NCI-H2171 (cell line): ENCODE measurements at regions not wholly inside any gene's neighbourhood (a gene's known extent, or its start where the extent isn't known, plus 50 kb on each side); places are given as distances from the start of the nearest gene placed in this dataset.

Experiments
- DNase-seq: peaks from one replicate; lab custom pipeline; 2025; lab: John Stamatoyannopoulos, UW

DNA sequence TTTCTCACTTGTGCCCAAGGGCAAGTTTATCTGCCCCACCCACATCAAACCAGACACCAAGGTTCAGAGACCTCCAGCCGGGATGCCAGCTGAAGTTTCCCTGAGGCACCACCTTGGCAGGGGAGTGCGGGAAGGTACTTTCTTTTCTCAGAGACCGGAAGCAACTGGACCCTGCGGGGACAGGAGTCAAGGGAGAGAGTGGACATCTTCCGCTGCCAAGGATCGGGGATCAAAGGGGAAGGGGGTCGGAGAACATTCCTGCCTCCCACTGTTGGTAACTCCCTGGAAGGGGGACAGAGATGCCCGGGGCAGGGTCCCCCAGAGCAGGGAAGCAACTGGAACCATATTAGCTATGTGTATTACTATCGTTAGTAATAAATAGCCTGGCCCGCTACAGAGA, 161.8 kb downstream of the DICER1 start:
- no peak for DNase-seq

DNA sequence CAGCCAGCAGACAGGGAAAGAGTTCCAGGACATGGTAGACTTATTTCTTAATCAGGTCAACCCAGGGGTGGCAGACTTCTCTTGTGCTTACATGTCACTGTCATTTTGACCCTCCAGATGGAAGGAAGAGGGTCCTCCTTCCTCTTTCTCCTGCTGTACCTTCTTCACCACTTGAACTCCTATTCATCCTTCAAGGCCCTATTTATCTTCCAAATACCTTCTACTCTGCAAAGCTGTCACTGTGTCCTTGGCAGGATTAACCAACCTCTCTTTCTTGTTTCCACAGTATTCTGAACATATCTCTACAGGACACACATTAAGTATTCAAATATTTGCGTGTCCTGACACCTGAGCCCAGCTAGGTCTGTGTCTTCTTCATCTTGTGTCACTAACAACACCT, 163.1 kb downstream of the DICER1 start:
- DNase-seq = no peak

DNA sequence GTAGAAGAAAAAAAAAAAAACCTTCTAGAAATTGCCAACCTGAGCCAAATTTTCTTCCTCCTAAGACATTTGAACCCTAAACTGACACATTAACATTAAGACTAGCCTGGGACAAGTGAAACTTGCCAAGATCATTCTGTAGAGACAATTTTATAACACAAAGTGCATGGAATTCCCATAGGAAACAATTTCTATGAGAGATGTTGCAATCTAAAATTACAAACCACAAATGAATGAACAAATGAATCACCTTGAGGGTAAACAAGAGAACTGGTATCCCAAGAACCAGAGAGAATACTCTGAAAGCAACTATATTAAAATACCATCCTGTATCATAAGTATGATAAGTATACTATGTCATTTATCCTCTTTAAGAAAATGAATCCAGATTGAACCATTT, 165.3 kb downstream of the DICER1 start:
- DNase-seq = no peak

- DNase-seq = no peak
These were observed 167.4 kb downstream of the DICER1 start for GRCh38 chr14:94989946-94990345.

GRCh38 chr14:94989417-94989816, 167.9 kb downstream of the DICER1 start:
- DNase-seq = no peak

DNA sequence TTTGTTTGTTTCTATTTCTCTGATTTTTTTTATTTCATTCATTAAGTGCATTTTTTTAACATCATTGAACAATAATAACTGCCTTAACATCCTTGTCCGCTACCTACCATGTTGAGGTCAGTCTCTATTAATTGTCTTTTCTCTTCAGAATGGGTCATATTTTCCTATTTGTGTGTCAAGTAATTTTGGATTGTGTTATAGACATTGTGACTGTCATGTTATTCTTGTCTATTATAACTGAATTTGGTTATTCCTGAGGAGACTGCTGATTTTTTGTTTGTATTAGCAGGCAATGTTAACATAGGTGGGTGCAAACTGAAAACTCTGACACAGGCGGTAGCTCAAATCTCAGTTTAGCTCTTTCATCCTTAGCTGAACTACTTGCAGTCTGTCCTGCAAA, 169.9 kb downstream of the DICER1 start:
- DNase-seq = no peak

DNA sequence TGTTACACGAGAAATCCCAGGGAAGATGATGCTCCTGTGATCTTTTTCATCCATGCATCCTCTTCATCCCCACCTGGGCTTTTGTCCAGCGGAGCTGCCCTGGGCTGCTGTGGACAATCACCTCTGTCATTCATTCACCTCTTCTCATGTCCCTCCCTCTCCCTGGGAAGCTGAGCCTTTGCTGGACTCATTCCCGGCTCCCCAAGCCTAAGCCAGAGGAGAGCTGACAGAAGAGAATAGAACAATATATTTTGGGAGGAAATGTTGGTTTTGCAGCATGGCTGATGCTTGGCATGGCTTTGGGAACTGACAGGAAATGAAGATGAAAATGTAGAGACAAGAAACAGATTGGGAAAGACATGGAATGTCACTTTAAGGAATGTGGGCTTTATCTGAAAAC, 177.4 kb downstream of the DICER1 start:
- DNase-seq = no peak

- DNase-seq = no peak
These were observed 180.3 kb downstream of the DICER1 start for GRCh38 chr14:94977016-94977415.

DNA sequence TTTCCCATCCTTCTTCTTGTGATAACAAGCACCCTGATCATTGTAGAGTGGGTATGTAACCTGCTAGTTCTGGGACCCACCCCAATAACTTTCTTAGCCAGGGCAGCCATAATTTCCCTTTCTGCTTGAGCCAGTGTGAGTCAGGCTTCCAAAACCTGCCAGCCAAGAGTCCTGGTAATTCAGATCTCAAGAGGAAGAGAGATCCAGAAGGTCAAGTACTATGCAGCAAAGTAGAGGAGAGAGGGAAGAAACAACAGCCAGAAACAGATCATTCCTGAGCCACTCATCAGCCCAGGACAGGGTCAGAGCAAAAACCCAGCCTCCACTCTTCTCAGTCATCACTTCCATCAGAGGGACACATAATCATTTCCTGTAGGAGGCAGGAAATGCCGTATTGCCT, 182.0 kb downstream of the DICER1 start:
- DNase-seq = no peak

DNA sequence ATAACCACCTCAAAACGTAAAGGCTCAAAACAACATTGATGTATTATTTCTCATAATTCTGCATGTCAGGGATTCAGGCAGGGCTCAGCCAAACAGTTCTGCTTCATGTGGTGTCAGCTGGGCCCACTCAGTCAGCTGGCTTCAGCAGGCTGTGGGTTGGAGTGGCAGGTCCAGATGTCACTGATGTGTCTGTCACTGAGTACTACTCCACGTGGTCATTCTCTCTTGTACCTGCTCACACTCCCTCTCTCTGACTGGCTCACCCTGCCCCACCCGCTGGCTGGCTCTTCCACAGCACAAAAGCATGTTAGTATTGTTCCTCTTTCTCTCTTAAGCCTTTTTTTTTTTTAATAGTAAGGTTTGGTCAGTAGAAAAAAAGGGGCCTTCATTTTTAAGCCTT, 182.4 kb downstream of the DICER1 start:
- no peak for DNase-seq

DNA sequence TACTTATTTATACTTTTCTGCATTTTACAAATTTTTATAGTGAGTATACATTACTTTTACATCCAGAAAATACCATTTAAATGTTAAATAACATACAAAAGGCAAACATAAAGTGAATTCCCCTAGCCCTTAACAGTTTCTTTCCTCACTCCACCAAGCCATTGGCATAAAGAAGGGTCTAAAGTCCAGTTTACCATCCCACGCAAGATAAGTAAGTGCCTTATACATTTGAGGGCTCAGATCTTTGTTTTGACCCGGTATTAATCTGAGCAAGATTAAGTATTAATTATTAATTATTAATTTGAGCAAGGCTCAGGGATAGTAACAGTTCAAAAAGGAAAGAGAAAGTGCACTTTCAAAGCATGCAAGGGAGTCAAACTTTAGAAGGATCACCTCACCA, 182.9 kb downstream of the DICER1 start:
- no peak for DNase-seq

DNA sequence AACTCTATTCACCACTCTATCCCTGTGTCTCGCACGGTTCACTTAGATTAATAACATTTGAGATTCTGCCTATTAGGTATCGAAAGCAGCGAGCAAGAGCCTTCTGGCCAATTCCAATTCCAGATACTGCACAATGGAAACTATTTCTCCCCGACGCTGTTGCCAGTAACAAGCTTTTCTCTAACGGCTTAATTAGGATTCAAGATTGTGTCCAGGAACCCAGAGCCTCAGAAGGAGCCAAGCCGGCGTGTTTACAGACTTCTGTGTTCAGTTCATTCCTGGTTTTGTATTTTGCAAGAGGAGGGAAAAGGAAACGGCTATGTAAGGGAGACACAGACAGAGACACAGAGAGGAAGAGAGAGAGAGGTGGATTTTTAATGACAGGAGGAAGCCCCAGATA, 185.6 kb downstream of the DICER1 start:
- no peak for DNase-seq

GRCh38 chr14:94970941-94971730, 186.2 kb downstream of the DICER1 start:
- DNase-seq = no peak

GRCh38 chr14:94969766-94970165, 187.6 kb downstream of the DICER1 start:
- DNase-seq = no peak

DNA sequence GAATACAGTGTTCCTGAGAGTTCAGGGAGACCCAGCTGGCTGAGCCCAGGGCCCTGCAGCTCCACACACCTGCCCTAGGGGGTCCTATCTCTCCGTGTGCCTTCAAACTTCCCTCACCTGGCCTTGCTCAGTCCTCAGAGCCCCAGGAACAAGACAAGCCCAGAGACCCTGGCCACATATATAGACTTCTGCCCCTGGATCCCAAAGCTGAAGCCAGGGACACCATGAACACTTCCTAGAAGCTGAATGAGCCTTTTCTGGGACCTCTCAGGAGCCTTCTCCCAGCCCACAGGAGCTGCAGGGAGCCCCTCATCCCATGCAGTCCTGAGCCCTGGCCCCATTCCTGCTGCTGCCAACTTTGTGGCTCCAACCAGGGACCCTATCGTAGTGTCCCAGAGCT, 190.5 kb downstream of the DICER1 start:
- no peak for DNase-seq

DNA sequence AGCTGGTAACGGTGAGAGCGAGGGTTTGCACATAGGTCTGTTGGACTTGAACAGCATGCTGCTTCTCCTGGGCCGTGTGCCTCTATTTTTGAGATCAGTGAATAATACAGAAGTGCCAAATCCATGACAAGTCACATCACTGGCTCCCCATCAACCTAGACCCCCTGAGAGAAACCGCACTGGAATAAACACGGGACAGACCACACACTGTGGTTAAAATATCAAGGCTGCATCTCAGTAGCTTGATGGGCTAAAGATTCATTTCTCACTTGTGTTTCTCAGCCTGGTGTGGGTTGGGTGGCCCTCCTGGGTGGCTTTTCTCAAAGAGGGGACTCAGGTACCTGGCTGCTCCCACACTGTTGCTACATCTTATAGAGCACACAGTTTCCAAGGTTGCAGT, 191.0 kb downstream of the DICER1 start:
- DNase-seq = no peak

DNA sequence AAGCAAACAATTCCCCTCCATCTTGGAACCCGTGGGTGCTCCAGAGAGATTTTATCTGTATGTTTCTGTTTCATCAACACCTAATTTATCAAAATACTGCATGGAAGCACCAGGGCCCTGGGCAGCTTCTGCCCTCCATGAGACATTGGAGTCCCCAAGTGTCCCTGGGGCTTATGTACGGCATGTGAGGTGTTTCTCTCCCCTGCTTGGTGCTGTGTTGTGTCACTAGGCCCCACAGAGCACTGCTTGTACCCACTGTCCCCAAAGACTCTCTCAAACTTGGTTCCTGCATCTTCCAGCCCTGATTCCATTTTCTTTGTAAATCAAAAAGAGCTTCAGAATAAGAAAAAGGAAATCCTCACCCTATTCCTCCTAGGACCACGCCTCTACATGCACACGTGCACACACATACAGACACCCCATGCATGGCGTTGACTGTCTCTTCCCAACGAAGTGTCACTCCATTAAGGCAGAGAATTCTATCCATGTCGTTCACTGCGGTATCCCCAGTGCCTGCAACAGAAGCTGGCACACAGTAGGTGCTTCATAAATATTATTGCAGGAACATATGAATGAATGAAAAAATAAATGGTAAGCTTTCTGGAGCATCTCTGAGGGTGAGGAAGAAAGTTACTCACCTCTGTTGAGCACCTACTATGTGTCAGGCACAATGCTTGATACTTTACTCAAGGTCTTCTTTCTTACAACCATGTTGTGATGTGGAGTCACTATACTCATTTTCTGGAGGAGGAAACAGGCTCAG, 191.6 kb downstream of the DICER1 start:
- DNase-seq = no peak

- no peak for DNase-seq
These were observed 192.4 kb downstream of the DICER1 start for GRCh38 chr14:94964931-94965330.

DNA sequence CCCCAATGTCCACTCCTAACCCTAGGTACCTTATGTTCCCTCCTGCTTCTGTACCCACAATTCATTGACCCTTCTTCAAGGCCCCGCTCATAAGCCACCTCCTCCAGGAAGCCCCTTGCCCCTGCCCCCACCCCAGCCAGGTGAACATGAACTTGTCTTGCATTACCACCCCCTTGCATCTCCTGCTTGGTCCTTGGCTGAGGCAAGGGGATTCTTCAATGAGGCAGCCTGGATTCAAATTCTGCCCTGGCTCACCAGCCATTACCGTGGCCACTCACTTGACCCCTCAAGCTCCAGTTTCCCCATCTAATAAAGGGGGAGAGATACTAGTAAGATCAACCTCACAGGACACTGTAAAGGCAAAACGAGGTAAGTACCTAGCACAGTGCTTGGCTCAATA, 193.1 kb downstream of the DICER1 start:
- no peak for DNase-seq

DNA sequence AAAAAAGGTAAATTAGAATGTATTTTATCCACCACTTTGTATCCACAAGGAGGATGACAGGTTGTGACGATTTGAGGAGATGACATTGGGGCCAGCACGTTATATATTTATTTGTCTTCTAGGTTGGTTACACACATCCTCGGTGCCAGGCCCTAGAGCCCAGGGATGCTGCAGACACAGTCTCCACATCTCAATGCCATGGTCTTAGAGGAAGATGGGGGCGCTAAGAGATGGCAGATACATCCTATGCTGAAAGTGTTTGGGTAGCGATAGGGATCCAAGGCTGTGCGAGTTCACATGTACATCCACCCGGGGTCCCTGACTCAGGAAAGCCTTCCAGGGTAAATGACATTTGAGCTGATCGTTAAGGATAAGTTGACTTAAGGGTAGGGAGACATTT, 193.1 kb upstream of the GSC start:
- DNase-seq = no peak

GRCh38 chr14:94962166-94962575, 192.3 kb upstream of the GSC start:
- no peak for DNase-seq

DNA sequence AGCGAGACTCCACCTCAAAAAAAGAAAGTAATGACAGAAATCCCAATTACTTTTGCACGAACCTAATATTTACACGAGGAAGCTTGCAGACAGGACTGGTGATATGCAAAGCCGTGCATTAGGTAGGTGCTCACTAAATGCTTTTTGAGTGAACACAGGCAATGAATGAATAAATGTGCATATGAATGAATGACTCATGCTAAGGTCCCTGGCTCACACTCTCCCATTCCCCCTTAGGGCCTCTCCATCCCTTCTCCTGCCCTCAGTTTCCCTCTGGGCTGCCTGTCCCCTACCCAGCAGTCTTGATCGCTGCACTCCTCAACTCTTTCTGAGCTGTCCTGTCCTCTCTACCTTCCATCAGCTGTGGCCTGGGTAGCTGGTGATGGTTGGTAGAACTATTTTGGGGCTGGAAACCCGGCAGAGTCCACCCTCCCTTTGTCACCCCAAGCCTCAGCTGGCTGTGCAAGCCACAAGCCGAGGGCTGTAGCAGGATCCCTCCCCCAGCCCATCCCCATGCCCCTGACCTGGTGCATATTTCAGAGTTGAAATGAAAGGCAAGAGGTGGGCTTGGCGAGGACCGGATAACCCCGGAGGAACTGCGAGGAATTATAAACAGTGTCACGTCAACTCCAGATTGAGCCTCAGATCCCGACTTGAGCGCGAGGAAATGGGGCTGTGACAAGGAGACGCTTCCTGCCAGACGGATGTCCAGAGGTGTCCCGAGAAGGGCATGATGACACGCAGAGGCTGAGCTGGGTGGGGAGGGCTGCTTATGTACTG, 191.7 kb upstream of the GSC start:
- no peak for DNase-seq
